Breast epithelium (tissue), 3 donors: ENCODE measurements at regions not wholly inside any gene's neighbourhood (a gene's known extent, or its start where the extent isn't known, plus 50 kb on each side); places are given as distances from the start of the nearest gene placed in this dataset.

Experiments used
- POLR2A ChIP-seq: fragments of 450-650 bp; IDR thresholded peaks from one replicate; pipeline ENCODE4 v1.6.1; 2016; ENCODE audit warnings: antibody characterized with exemption, mild to moderate bottlenecking, moderate library complexity
- POLR2AphosphoS5 ChIP-seq, 3 donors: sonication (generic); formaldehyde crosslinking; IDR thresholded peaks; one replicate each; pipeline ENCODE4 v1.6.1; 2017; ENCODE audit warnings: antibody characterized with exemption in 3 of 3
- TF ChIP-seq, protein P1 (sequence below), 3 donors: fragments of 450-650 bp; IDR thresholded peaks; one replicate each; pipeline ENCODE4 v1.5.1; 2016 to 2017; ENCODE audit warnings: antibody characterized with exemption in 3 of 3, mild to moderate bottlenecking in 3 of 3, moderate library complexity in 3 of 3

- no peak for TF ChIP-seq POLR2AphosphoS5 (IDR thresholded peaks at IDR 0.05)
- no peak for TF ChIP-seq POLR2A
- TF ChIP-seq, protein P1, sequence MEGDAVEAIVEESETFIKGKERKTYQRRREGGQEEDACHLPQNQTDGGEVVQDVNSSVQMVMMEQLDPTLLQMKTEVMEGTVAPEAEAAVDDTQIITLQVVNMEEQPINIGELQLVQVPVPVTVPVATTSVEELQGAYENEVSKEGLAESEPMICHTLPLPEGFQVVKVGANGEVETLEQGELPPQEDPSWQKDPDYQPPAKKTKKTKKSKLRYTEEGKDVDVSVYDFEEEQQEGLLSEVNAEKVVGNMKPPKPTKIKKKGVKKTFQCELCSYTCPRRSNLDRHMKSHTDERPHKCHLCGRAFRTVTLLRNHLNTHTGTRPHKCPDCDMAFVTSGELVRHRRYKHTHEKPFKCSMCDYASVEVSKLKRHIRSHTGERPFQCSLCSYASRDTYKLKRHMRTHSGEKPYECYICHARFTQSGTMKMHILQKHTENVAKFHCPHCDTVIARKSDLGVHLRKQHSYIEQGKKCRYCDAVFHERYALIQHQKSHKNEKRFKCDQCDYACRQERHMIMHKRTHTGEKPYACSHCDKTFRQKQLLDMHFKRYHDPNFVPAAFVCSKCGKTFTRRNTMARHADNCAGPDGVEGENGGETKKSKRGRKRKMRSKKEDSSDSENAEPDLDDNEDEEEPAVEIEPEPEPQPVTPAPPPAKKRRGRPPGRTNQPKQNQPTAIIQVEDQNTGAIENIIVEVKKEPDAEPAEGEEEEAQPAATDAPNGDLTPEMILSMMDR (IDR thresholded peaks at IDR 0.05), result no peak
Observed at GRCh38 chr2:47632754-47633153, 62.0 kb upstream of the KCNK12 start.
